Mesendoderm (in vitro differentiated cells): ENCODE measurements at regions not wholly inside any gene's neighbourhood (a gene's known extent, or its start where the extent isn't known, plus 50 kb on each side); places are given as distances from the start of the nearest gene placed in this dataset.
"Not testable (repeated sequence)": the region's sequence is repeated elsewhere in the genome, so short reads cannot be mapped to it uniquely, and the experiment has no call there.

ENCODE experiments used
- DNase-seq: peaks from one replicate; pipeline ENCODE4 v3.0.0; 2013
- H2AK5ac ChIP-seq: 2 replicates; pipeline ENCODE4 v1.6.1; 2013; ENCODE audit warnings: low read length, inconsistent platforms
- H2BK120ac ChIP-seq: 2 replicates; pipeline ENCODE4 v1.6.1; 2013; ENCODE audit warnings: low read depth, mild to moderate bottlenecking, low read length, moderate library complexity, mixed read lengths
- H2BK15ac ChIP-seq: replicated peaks from 2 replicates; pipeline ENCODE4 v1.6.1; 2013; ENCODE audit warnings: low read depth, mild to moderate bottlenecking, moderate library complexity
- H2BK5ac ChIP-seq: 2 replicates; pipeline ENCODE4 v1.6.1; 2013; ENCODE audit warnings: low read length, inconsistent platforms
- H3K18ac ChIP-seq: 2 replicates; pipeline ENCODE4 v1.6.1; 2013; ENCODE audit warnings: mild to moderate bottlenecking, low read length, mixed read lengths
- H3K23ac ChIP-seq: one replicate; pipeline ENCODE4 v1.6.1; 2013; ENCODE audit warnings: low read length
- H3K27ac ChIP-seq: 2 replicates; pipeline ENCODE4 v1.5.1; 2013; ENCODE audit warnings: low read depth, mild to moderate bottlenecking, inconsistent platforms, low read length, moderate library complexity
- H3K27me3 ChIP-seq: 2 replicates; pipeline ENCODE4 v1.6.1; 2013; ENCODE audit warnings: low read length, control low read depth, mild to moderate bottlenecking, inconsistent platforms; ENCODE audit not compliant: insufficient read depth, poor library complexity
- H3K36me3 ChIP-seq: 2 replicates; pipeline ENCODE4 v1.6.1; 2013; ENCODE audit warnings: low read length, inconsistent platforms; ENCODE audit not compliant: control insufficient read depth, insufficient read depth
- H3K4ac ChIP-seq: one replicate; pipeline ENCODE4 v1.6.1; 2013; ENCODE audit warnings: low read depth, mild to moderate bottlenecking, low read length, moderate library complexity
- H3K4me1 ChIP-seq: 2 replicates; pipeline ENCODE4 v1.6.1; 2013; ENCODE audit warnings: low read depth, low read length, inconsistent platforms; ENCODE audit not compliant: control insufficient read depth
- H3K4me2 ChIP-seq: 2 replicates; pipeline ENCODE4 v1.6.1; 2013; ENCODE audit warnings: low read length
- H3K4me3 ChIP-seq: 2 replicates; pipeline ENCODE4 v1.5.1; 2013; ENCODE audit warnings: mild to moderate bottlenecking, low read length
- H3K56ac ChIP-seq: one replicate; pipeline ENCODE4 v1.6.1; 2013; ENCODE audit warnings: low read length
- H3K79me1 ChIP-seq: 2 replicates; pipeline ENCODE4 v1.6.1; 2013; ENCODE audit warnings: low read length, inconsistent platforms
- H3K79me2 ChIP-seq: 2 replicates; pipeline ENCODE4 v1.6.1; 2013; ENCODE audit warnings: mild to moderate bottlenecking, low read length; ENCODE audit not compliant: control insufficient read depth, insufficient read depth
- H3K9ac ChIP-seq: 2 replicates; pipeline ENCODE4 v1.6.1; 2013; ENCODE audit warnings: low read length, inconsistent platforms
- H4K5ac ChIP-seq: one replicate; pipeline ENCODE4 v1.6.1; 2013; ENCODE audit warnings: low read length
- H4K8ac ChIP-seq: one replicate; pipeline ENCODE4 v1.6.1; 2013; ENCODE audit warnings: low read depth, mild to moderate bottlenecking, control low read depth, low read length, moderate library complexity
- WGBS: extraction: QIAGEN DNeasy Blood & Tissue Kit; methylation state at CpG from one replicate; pipeline ENCODE4 v1.1.7; 2013; ENCODE audit warnings: low lambda C conversion rate, missing lambda C conversion rate; ENCODE audit not compliant: insufficient coverage; ENCODE audit errors: extremely low coverage; 5-methylcytosine and 5-hydroxymethylcytosine counted together

- Histone ChIP-seq H2BK120ac (no peak overlapping the region), H3K23ac (no peak overlapping the region), H3K9ac (no peak overlapping the region), H3K56ac (no peak overlapping the region), H3K4me1 (no peaks in the 10 kb centered on the region), H3K36me3 (no peaks in the 10 kb centered on the region), H3K27ac (no peak overlapping the region), H4K8ac (no peak overlapping the region), H4K5ac (no peak overlapping the region), H2BK15ac (no peak overlapping the region), H2BK5ac (no peak overlapping the region), H3K18ac (no peak overlapping the region), H3K27me3 (no peaks in the 10 kb centered on the region), H3K4ac (no peak overlapping the region), H3K79me2 (no peaks in the 10 kb centered on the region), H3K79me1 (no peaks in the 10 kb centered on the region), H2AK5ac (no peak overlapping the region), H3K4me3 (no peak overlapping the region), H3K4me2 (no peak overlapping the region)
- no peak for DNase-seq
- WGBS = no CpG with 5 or more reads among the region's 4 CpGs
These were observed 265.5 kb downstream of the PTH2R start for GRCh38 chr2:208671886-208672680.

- Histone ChIP-seq H3K4me3 (no peak overlapping the region), H4K8ac (no peak overlapping the region), H3K23ac (no peak overlapping the region), H2AK5ac (no peak overlapping the region), H3K79me2 (no peaks in the 10 kb centered on the region), H3K27ac (no peak overlapping the region), H3K4me2 (no peak overlapping the region), H3K9ac (no peak overlapping the region), H3K4ac (no peak overlapping the region), H2BK120ac (no peak overlapping the region), H4K5ac (no peak overlapping the region), H3K36me3 (no peaks in the 10 kb centered on the region), H3K18ac (no peak overlapping the region), H2BK5ac (no peak overlapping the region), H3K79me1 (no peaks in the 10 kb centered on the region), H3K4me1 (no peaks in the 10 kb centered on the region), H3K56ac (no peak overlapping the region), H3K27me3 (no peaks in the 10 kb centered on the region), H2BK15ac (no peak overlapping the region)
- no CpG with 5 or more reads among the region's 3 CpGs for WGBS
- DNase-seq = no peak
These were observed 267.0 kb downstream of the PTH2R start for GRCh38 chr2:208673631-208674030.

- Histone ChIP-seq H2BK15ac (no peak overlapping the region), H3K4me1 (no peaks in the 10 kb centered on the region), H3K79me1 (no peaks in the 10 kb centered on the region), H3K27ac (no peak overlapping the region), H3K36me3 (no peaks in the 10 kb centered on the region), H4K8ac (no peak overlapping the region), H3K23ac (no peak overlapping the region), H3K18ac (no peak overlapping the region), H3K9ac (no peak overlapping the region), H3K27me3 (no peaks in the 10 kb centered on the region), H3K79me2 (no peaks in the 10 kb centered on the region), H4K5ac (no peak overlapping the region), H2BK5ac (no peak overlapping the region), H3K56ac (no peak overlapping the region), H3K4ac (no peak overlapping the region), H2AK5ac (no peak overlapping the region), H2BK120ac (no peak overlapping the region), H3K4me3 (no peak overlapping the region), H3K4me2 (no peak overlapping the region)
- no CpG with 5 or more reads among the region's 2 CpGs for WGBS
- DNase-seq = no peak
These were observed 268.3 kb downstream of the PTH2R start for GRCh38 chr2:208674919-208675318.

- not testable (repeated sequence) for H3K4ac ChIP-seq, DNase-seq, H3K23ac ChIP-seq, H3K4me3 ChIP-seq, H3K4me1 ChIP-seq, H3K79me1 ChIP-seq, H3K27ac ChIP-seq, H3K36me3 ChIP-seq, H3K56ac ChIP-seq, H2BK15ac ChIP-seq, H4K5ac ChIP-seq, H2AK5ac ChIP-seq, H4K8ac ChIP-seq, H3K9ac ChIP-seq, H3K27me3 ChIP-seq, H2BK5ac ChIP-seq, H3K79me2 ChIP-seq, H2BK120ac ChIP-seq, H3K4me2 ChIP-seq, H3K18ac ChIP-seq
- WGBS = no CpG with 5 or more reads among the region's 13 CpGs
These were observed 279.3 kb downstream of the PTH2R start for GRCh38 chr2:208685929-208686328.

GRCh38 chr2:208686665-208687064, 280.1 kb downstream of the PTH2R start:
- H3K79me1 ChIP-seq = no peaks in the 10 kb centered on the region
- no peak overlapping the region for H3K4me2 ChIP-seq
- H3K4me3 ChIP-seq = no peak overlapping the region
- no CpG with 5 or more reads among the region's 1 CpG for WGBS
- no peaks in the 10 kb centered on the region for H3K79me2 ChIP-seq
- H2AK5ac ChIP-seq = no peak overlapping the region
- H3K56ac ChIP-seq = no peak overlapping the region
- H4K8ac ChIP-seq = no peak overlapping the region
- H3K18ac ChIP-seq = no peak overlapping the region
- H3K4me1 ChIP-seq = no peaks in the 10 kb centered on the region
- no peak overlapping the region for H3K27ac ChIP-seq
- no peak overlapping the region for H3K4ac ChIP-seq
- no peak overlapping the region for H4K5ac ChIP-seq
- H3K9ac ChIP-seq = no peak overlapping the region
- H2BK120ac ChIP-seq = no peak overlapping the region
- no peak for DNase-seq
- no peak overlapping the region for H2BK5ac ChIP-seq
- H3K27me3 ChIP-seq = no peaks in the 10 kb centered on the region
- no peaks in the 10 kb centered on the region for H3K36me3 ChIP-seq
- H3K23ac ChIP-seq = no peak overlapping the region
- H2BK15ac ChIP-seq = no peak overlapping the region

- not testable (repeated sequence) for H2BK15ac ChIP-seq, H3K79me2 ChIP-seq, H4K8ac ChIP-seq, H3K4me1 ChIP-seq, H4K5ac ChIP-seq, H3K4me3 ChIP-seq, H3K27ac ChIP-seq, H2AK5ac ChIP-seq, H3K4me2 ChIP-seq, H3K36me3 ChIP-seq, DNase-seq, H2BK120ac ChIP-seq, H3K4ac ChIP-seq, H3K9ac ChIP-seq, H2BK5ac ChIP-seq, H3K56ac ChIP-seq, H3K79me1 ChIP-seq, H3K27me3 ChIP-seq, H3K23ac ChIP-seq, H3K18ac ChIP-seq
- no CpG with 5 or more reads among the region's 1 CpG for WGBS
These were observed 281.1 kb downstream of the PTH2R start for GRCh38 chr2:208687720-208688119.
